C4-2B (cell line): ENCODE measurements at regions not wholly inside any gene's neighbourhood (a gene's known extent, or its start where the extent isn't known, plus 50 kb on each side); places are given as distances from the start of the nearest gene placed in this dataset.

Source experiments
- H3K27ac ChIP-seq: fragments of 450-650 bp; 2 replicates; pipeline ENCODE4 v1.5.1; 2017
- ZFX ChIP-seq: fragments of 450-650 bp; IDR thresholded peaks from 2 replicates; pipeline ENCODE4 v1.6.1; 2017
- TF ChIP-seq, protein P1 (sequence below): fragments of 450-650 bp; conservative IDR thresholded peaks from 2 replicates; pipeline ENCODE4 v1.5.1; 2017; ENCODE audit warnings: mild to moderate bottlenecking

DNA sequence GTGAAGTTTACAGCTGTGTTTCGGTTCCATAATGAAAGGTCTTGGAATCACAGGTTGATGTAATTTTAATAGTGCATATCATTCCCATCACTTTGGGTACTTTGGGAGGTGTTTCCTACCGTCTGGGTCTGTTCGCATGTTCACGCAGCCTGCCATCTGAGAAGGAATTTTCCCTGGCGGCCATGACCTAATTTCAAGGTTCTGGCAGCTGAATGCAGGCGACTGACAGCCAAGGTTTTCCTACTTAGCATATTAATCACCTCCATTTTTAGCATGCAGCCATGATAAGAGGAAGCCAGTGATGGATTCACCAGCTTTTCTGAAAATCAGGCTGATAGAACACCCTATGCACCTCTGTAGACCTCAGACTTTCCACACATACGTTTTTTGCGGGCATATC is 319.1 kb upstream of the TMEM229A start:
- no peak overlapping the region for H3K27ac ChIP-seq
- TF ChIP-seq ZFX = no peak
- TF ChIP-seq, protein P1, sequence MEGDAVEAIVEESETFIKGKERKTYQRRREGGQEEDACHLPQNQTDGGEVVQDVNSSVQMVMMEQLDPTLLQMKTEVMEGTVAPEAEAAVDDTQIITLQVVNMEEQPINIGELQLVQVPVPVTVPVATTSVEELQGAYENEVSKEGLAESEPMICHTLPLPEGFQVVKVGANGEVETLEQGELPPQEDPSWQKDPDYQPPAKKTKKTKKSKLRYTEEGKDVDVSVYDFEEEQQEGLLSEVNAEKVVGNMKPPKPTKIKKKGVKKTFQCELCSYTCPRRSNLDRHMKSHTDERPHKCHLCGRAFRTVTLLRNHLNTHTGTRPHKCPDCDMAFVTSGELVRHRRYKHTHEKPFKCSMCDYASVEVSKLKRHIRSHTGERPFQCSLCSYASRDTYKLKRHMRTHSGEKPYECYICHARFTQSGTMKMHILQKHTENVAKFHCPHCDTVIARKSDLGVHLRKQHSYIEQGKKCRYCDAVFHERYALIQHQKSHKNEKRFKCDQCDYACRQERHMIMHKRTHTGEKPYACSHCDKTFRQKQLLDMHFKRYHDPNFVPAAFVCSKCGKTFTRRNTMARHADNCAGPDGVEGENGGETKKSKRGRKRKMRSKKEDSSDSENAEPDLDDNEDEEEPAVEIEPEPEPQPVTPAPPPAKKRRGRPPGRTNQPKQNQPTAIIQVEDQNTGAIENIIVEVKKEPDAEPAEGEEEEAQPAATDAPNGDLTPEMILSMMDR = no peak

DNA sequence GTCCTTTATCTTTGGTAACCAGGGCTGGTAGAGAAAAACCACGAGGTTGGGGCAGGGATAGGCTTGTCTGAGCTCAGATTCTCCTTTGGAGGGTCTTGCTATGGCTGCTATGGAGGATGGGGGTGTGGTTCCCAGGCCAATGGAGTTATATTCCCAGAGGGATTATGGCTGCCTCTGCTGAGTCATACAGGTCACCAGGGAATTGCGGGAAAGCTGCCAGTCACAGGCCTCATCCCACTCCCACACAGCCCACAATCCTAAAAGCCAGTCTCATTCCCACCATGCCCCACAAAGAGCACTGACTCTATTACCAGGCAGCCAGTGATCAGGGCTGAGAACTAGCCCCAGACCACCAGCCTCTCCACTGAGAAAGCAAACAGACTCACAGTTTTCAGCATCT is 316.6 kb upstream of the TMEM229A start:
- no peak overlapping the region for H3K27ac ChIP-seq
- TF ChIP-seq, protein P1 = no peak
- no peak for TF ChIP-seq ZFX

DNA sequence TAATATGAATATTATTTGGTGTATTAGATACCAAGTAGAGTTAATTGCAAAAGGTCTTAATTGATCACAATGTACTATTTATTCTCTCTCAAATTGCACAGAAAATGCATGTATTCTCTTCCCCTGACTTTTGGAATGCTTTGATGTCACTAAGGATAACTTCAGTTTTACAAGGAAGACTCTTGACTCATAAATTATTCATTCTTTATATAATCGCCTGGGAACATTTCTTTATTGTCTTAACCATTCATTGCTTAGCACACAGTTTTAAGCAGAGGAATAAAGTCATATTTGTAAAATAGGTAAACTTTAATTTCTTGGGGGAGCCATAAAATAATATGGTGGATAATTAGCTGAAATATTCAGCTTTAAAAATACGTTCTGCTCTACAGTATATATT is 306.0 kb upstream of the TMEM229A start:
- H3K27ac ChIP-seq = no peak overlapping the region
- TF ChIP-seq, protein P1 = no peak
- TF ChIP-seq ZFX = no peak

DNA sequence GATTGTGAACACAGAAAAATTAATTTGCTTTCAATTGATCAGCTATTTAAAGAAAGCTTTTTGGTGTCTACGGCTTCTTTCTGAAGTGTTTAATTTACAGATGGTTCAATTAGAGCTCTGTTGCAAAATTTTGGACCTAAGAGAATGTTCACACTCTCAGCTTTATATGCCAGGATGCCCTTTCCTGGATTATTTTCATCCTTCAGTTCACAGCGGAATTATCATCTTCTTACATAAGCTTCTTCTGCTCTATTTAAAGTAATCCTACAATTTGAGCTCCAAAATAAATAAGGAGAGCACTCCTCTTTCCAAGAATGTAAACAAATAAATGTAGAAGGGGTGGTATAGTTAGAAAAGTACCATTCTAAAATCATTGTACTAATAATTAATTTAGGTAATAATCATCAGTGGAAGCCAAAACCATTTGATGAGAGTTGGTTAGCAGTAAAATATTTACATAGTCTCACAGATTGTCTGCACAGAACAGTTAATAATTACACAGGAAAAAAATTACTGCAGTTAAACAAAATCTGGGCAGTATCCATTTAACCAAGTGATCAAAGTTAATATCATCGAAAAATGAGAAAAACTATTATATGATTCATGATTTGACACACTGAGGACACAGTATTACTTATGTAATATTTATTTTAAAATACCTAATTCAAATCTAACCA is 298.0 kb upstream of the TMEM229A start:
- no peak for TF ChIP-seq ZFX
- TF ChIP-seq, protein P1 = no peak
- no peak overlapping the region for H3K27ac ChIP-seq

DNA sequence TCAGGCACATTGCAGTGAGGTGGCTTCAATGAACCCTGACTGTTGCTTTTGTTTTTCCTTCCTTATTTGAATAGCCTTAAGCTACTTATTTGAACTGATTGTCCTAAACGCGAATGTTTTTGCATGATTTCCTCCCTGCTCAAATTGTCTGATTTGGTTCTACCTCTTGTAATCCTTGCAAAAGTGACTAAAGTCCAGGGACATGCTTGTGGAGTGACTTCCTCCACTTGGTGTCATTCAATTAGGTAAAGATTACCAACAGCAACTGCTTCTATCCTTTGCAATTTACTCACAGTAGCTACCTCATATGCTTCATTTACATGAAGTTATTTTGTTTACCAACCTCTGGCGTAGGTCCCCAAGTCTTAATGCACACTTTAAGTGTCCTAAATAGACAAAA is 295.9 kb upstream of the TMEM229A start:
- TF ChIP-seq, protein P1 = no peak
- no peak for TF ChIP-seq ZFX
- no peak overlapping the region for H3K27ac ChIP-seq

DNA sequence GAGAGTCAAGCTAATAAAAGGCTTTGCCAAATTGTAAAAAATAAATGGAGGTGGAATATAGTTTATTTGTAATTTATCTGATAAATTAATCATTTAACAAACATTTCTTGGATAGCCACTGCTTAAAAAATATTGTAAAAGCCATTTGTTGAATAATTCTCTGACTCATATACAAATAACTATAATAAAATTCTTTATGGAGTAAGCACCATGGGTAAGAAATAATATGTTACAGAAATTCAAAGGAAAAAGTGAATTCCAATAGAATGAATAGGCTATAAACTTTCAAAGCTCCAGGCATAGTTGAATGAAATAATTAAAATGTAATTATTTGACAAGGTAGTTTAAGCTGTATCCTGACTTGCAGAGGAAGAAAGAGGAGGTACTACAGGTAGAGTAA is 291.4 kb upstream of the TMEM229A start:
- no peak overlapping the region for H3K27ac ChIP-seq
- TF ChIP-seq ZFX = no peak
- TF ChIP-seq, protein P1 = no peak

DNA sequence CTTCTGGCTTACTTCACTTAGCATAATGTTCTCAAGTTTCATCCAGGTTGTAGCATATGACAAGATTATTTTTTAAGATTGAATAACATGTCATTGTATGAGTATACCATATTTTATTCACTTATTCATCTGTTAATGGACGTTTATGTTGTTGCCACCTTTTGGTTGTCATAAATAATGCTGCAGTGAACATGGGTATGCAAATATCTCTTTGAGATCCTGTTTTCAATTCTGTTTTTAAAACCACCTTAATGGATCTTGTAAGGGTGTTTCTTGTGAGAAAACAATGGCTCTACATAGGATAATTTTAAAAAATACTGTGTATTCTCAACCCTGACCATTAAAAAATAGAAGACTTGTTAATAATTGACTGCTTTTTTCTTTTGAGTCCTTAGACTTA is 290.7 kb upstream of the TMEM229A start:
- H3K27ac ChIP-seq = no peak overlapping the region
- no peak for TF ChIP-seq ZFX
- TF ChIP-seq, protein P1 = no peak
